Cardiac muscle cell (in vitro differentiated cells and primary cell): ENCODE measurements at regions not wholly inside any gene's neighbourhood (a gene's known extent, or its start where the extent isn't known, plus 50 kb on each side); places are given as distances from the start of the nearest gene placed in this dataset.

Experiments
- DNase-seq, 2 donors: peaks; one replicate each; pipeline versions ENCODE4 v3.0.0 to v3.0.0-alpha.2; 2010 to 2017; ENCODE audit warnings: low read depth in 1 of 2, low spot score in 1 of 2
- H3K27ac ChIP-seq: fragments of 200-600 bp; sonication (generic); 2 replicates; pipeline ENCODE4 v1.5.1; 2016
- H3K27me3 ChIP-seq: fragments of 200-600 bp; sonication (generic); 2 replicates; pipeline ENCODE4 v1.6.0; 2016; ENCODE audit warnings: control low read depth
- H3K36me3 ChIP-seq: fragments of 200-600 bp; sonication (generic); 2 replicates; pipeline ENCODE4 v1.5.1; 2016; ENCODE audit warnings: control low read depth
- H3K4me1 ChIP-seq: fragments of 200-600 bp; sonication (generic); 2 replicates; pipeline ENCODE4 v1.8.1; 2017; ENCODE audit warnings: low read depth, mild to moderate bottlenecking, mixed run types
- H3K4me3 ChIP-seq: fragments of 200-600 bp; sonication (generic); 2 replicates; pipeline ENCODE4 v1.5.1; 2016; ENCODE audit warnings: mild to moderate bottlenecking
- H3K9me3 ChIP-seq: fragments of 200-600 bp; sonication (generic); 2 replicates; pipeline ENCODE4 v1.5.1; 2017; ENCODE audit warnings: low read depth, mild to moderate bottlenecking, control low read depth
- TF ChIP-seq, protein P1 (sequence below): IDR thresholded peaks from 2 replicates; pipeline ENCODE4 v1.5.1; 2012; ENCODE audit warnings: low read depth, mild to moderate bottlenecking, low read length

DNA sequence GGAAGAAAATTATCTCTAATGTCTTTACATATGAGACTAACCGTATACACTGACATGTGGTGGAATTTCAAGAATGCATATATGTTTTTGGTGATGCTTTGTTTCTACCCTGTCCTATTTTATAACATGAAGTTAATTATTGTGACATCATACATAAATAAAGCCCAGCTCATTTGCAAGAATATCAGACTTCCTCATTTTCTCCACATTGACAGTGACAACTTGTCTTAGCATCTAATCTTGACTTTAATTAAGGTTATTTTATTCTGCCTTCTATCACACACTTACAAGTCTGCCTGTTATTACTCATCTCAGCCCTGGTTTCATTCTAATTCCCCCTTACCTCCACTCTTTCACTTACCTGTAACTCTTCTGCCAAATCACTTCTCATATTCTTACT lies 140.6 kb upstream of the STARD13 start:
- no peak overlapping the region for H3K4me3 ChIP-seq
- TF ChIP-seq, protein P1, sequence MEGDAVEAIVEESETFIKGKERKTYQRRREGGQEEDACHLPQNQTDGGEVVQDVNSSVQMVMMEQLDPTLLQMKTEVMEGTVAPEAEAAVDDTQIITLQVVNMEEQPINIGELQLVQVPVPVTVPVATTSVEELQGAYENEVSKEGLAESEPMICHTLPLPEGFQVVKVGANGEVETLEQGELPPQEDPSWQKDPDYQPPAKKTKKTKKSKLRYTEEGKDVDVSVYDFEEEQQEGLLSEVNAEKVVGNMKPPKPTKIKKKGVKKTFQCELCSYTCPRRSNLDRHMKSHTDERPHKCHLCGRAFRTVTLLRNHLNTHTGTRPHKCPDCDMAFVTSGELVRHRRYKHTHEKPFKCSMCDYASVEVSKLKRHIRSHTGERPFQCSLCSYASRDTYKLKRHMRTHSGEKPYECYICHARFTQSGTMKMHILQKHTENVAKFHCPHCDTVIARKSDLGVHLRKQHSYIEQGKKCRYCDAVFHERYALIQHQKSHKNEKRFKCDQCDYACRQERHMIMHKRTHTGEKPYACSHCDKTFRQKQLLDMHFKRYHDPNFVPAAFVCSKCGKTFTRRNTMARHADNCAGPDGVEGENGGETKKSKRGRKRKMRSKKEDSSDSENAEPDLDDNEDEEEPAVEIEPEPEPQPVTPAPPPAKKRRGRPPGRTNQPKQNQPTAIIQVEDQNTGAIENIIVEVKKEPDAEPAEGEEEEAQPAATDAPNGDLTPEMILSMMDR, result no peak
- no peak for DNase-seq
- H3K27me3 ChIP-seq, result no peaks in the 10 kb centered on the region
- H3K27ac ChIP-seq, result no peak overlapping the region
- H3K4me1 ChIP-seq, result no peaks in the 10 kb centered on the region
- no peaks in the 10 kb centered on the region for H3K9me3 ChIP-seq
- no peaks in the 10 kb centered on the region for H3K36me3 ChIP-seq

DNA sequence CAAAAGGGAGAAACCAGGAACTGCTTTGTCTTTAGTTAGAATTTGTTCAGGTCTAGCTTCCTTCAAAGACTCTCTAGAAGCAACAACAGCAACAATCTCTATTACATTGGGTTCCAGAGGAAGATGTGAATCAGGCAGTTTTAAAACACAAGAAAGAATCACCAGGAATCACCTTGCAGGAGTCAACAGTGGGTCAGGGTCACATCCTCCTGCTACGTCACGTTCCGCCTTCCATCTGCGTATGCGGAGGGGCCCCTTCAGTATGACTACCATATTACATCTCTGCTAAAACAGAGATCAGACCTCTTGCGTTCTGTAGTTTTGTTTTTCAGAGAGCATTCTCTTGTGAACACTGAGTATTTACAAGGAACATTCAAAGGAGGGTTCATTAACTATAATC lies 147.8 kb upstream of the STARD13 start:
- Histone ChIP-seq H3K36me3 (no peaks in the 10 kb centered on the region), H3K27me3 (no peaks in the 10 kb centered on the region), H3K27ac (no peak overlapping the region), H3K4me3 (no peak overlapping the region), H3K9me3 (no peaks in the 10 kb centered on the region), H3K4me1 (no peaks in the 10 kb centered on the region)
- no peak for DNase-seq
- TF ChIP-seq, protein P1, result no peak

DNA sequence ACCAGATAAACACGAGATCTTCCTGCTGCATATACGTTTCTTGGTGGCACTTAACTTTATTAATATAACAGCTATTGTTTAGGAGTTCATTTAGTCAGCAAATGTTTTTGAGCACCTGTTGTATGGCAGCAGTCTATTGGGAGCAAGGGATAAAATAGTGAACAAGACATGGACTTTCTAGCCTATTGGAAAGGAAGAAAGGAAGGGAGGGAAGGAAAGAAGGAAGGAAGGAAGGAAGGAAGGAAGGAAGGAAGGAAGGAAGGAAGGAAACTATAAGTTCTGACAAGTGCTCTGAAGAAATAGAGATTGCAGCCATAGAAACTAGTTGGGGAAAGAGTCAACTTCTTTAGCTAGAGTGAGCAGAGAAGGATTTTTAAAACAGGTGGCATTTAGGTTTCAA lies 149.1 kb upstream of the STARD13 start:
- Histone ChIP-seq H3K36me3 (no peaks in the 10 kb centered on the region), H3K9me3 (no peaks in the 10 kb centered on the region), H3K4me3 (no peak overlapping the region), H3K27ac (no peak overlapping the region), H3K27me3 (no peaks in the 10 kb centered on the region), H3K4me1 (no peaks in the 10 kb centered on the region)
- TF ChIP-seq, protein P1, result no peak
- no peak for DNase-seq

GRCh38 chr13:33435207-33435606 lies 149.7 kb upstream of the STARD13 start:
- Histone ChIP-seq H3K27me3 (no peaks in the 10 kb centered on the region), H3K4me1 (no peaks in the 10 kb centered on the region), H3K9me3 (no peaks in the 10 kb centered on the region), H3K36me3 (no peaks in the 10 kb centered on the region), H3K4me3 (no peak overlapping the region), H3K27ac (no peak overlapping the region)
- TF ChIP-seq, protein P1, result no peak
- DNase-seq, result no peak

GRCh38 chr13:33438918-33439317 lies 153.4 kb upstream of the STARD13 start:
- Histone ChIP-seq H3K4me3 (no peak overlapping the region), H3K4me1 (no peaks in the 10 kb centered on the region), H3K27ac (no peak overlapping the region), H3K27me3 (no peaks in the 10 kb centered on the region), H3K36me3 (no peaks in the 10 kb centered on the region), H3K9me3 (no peaks in the 10 kb centered on the region)
- no peak for DNase-seq
- TF ChIP-seq, protein P1, result no peak

GRCh38 chr13:33441015-33441414 lies 155.5 kb upstream of the STARD13 start:
- Histone ChIP-seq H3K9me3 (no peaks in the 10 kb centered on the region), H3K27ac (no peak overlapping the region), H3K27me3 (no peaks in the 10 kb centered on the region), H3K36me3 (no peaks in the 10 kb centered on the region), H3K4me3 (no peak overlapping the region), H3K4me1 (no peaks in the 10 kb centered on the region)
- peak; percentile 37 to 42 for DNase-seq
- TF ChIP-seq, protein P1, result no peak
